Tibial nerve (tissue), 4 donors: ENCODE measurements at regions not wholly inside any gene's neighbourhood (a gene's known extent, or its start where the extent isn't known, plus 50 kb on each side); places are given as distances from the start of the nearest gene placed in this dataset.

Source experiments
- CTCF ChIP-seq, 5 experiments: fragments of 200-600 bp in 3 of 5; fragments of 450-650 bp in 2 of 5; sonication (generic) in 3 of 5; IDR thresholded peaks; one replicate each; pipeline ENCODE4 v1.5.1; 2016 to 2019; ENCODE audit warnings: antibody characterized with exemption in 5 of 5, mild to moderate bottlenecking in 3 of 5, moderate library complexity in 2 of 5
- EP300 ChIP-seq, 2 donors: sonication (generic); formaldehyde crosslinking; IDR thresholded peaks; one replicate each; pipeline ENCODE4 v1.6.1; 2017; ENCODE audit warnings: antibody characterized with exemption in 2 of 2, mild to moderate bottlenecking in 1 of 2
- POLR2A ChIP-seq, 2 donors: fragments of 450-650 bp; IDR thresholded peaks; one replicate each; pipeline ENCODE4 v1.6.1; 2017; ENCODE audit warnings: antibody characterized with exemption in 2 of 2, mild to moderate bottlenecking in 2 of 2, moderate library complexity in 2 of 2

DNA sequence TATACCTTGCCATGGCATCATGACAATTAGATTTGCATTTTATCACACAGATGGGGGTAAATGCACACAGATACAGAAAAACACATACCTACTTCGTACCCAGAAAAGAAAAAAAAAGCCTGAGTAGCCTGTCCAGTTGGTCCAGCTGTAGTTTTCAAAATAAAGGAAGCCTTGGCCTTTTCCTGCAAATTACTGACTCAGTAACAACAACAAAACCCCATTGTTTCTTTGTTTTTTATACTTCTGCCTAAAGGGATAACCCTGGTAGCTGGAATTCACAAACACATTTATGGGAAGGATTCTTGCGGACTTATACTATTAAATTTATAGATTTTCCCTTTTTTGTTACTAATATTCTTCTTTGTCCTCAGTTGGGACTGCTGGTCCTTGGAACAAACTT, 156.4 kb upstream of the PCDH10 start:
- no peak for TF ChIP-seq CTCF (IDR thresholded peaks at IDR 0.05)
- TF ChIP-seq POLR2A (IDR thresholded peaks at IDR 0.05), result no peak
- TF ChIP-seq EP300 (IDR thresholded peaks at IDR 0.05), result no peak
